GM04504 (cell line): ENCODE measurements at regions not wholly inside any gene's neighbourhood (a gene's known extent, or its start where the extent isn't known, plus 50 kb on each side); places are given as distances from the start of the nearest gene placed in this dataset.

Source experiments
- DNase-seq: peaks from one replicate; pipeline ENCODE4 v3.0.0-alpha.2; 2012; ENCODE audit warnings: low read depth

DNA sequence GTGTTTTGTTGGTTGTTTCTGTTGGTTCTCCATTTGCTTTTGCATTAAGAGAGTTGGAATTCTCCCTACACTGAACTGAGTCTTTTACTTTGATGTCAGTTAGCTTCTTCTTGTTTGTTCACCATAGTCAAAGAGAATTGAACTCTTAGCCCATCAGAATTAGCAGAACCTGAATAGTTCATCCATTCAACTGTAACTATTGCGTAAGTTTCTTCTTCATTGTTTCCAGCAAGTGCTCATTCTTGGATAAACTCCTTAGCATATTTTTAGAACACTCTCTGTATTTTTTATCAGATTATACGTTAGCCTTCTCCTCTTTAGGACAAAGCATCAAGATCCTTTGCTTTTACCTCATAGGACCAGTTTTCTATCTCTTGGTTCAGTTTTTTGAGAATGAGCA is 128.4 kb upstream of the RAB11FIP2 start:
- no peak for DNase-seq

DNA sequence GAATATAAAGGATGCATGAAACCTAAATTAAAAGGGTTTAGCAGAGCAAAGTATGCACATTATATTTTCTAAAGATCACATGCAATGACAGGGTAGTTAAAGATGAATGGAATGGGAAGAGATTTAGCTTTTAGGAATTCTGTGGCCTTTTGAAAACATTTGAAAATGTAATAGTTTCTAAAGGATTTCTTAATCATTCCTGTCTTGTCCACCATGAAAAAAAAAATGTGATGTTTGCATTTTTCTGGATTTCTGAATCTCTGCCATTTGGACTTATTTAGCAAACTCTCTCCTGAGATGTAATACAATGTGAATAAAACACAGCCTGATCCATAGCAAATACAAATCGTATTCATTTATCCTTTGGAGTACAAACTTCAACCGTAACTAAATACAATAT is 126.6 kb upstream of the RAB11FIP2 start:
- peak; percentile 25 for DNase-seq

DNA sequence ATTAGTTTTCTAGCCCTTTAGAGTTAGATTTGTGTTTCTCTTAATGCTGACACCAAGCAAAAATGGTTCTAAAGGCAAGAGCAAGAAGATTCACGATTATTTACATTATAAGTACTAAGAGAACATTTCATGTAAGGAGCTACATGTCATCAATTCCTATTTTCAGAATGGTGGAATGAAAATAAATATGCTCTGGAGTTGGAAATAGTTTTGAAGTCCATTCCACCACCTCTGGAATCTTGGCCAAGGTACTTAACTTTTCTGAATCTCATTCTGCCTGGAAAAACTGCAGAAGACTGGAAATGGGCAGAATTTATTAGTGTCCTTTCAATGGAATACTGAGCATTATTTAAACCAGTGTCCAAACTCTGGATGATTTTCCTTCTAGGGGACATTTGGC is 125.1 kb upstream of the RAB11FIP2 start:
- no peak for DNase-seq

DNA sequence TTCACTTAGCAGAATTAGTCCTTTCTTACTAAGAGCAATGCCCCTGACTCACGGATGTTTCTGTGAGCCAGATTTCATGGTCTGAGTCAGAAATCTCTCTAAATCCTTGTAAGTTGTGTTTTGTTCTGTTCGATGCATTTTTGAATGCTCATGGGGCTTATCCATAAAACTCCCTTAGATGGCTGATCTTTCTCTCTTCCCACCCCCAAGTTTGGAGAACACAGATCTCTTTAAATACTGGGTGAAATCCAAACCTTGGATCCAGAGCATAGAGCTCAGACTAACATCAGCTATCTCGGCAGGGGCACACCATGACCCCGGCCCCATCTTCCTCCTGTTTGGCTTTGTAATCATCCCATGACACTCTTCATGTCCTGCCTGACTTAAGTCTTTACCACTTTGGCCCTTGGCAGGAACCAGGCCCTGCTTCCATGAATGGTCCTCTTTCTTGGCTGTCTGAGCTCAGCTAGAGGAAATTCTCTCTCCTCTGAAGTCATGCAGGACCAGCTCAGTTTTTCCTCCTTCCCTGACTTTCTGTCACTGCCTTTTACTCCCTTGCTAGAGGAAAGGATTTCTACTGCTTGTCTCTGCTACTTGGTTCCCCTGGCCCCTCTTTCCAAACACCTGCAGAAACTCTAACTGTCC is 120.4 kb upstream of the RAB11FIP2 start:
- DNase-seq: peak; percentile 58

DNA sequence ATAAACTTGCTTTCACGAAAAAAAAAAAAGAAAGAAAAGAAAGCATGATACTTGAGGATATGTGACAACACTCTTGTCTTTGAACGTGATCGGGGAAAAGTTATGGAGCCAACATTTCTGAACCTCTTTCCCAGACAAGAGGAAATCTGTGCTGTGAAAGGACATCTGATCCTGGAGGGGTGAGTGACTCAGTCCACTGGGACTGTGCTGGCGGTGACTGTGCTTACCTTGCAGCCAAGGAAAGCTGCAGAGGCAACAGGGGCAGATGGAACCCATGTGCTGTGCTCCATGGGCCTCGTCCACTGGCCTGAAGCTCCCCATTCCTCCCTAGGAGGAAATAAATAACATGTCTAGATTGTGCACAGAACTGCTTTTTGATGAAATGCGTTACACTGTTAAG is 116.5 kb upstream of the RAB11FIP2 start:
- DNase-seq: peak; percentile 54

DNA sequence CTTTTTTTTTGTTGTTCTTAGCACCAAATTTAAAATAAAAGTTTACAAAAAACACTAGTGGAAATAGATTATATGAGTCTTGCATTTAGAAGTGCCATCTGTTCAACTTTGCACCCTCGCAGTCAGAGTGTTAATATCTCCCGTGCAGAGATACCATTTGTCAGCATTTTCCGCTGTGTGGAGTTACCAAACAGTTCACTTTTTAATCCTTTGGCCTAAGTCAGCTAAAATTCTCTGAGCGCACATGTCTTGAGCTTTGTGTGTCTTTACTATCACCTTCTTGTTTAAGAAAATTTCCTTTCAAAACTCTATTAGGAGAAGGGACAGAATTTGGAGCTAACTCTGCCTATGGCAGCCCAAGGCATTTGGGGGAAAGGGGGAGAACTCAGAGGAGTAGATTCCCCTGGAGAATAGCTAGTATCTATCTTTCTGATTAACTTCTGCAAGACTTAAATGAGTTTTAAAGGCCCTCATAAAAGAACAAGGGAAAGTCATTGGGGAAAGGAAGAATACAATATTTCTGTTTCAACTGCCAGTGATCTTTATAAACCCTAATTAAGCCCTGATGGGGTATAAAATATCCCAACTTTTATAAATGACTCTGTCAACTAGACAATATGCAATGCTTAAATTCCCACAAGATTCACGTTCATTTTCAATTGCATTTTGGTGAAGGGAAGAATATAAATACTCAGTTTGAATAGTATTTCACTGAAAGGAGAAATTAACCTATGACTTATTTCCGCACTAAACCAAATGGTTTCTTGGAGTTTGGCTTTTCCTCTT is 114.9 kb upstream of the RAB11FIP2 start:
- no peak for DNase-seq

DNA sequence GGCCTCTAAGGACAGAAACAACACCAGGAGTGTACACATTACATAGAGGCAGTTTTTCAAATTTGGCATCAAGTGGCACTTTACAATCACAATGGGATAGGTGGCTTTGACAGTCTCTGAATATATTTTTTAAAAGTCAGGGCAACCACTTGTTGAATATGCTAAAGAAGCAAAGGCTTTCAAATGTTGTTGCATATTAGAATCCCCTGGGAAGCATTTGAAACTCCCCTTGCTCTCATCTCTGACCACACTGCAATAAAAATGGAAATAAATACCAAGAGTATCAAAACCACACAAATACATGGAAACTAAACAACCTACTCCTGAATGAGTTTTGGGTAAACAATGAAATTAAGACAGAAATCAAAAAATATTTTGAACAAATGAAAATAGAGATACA is 106.5 kb upstream of the RAB11FIP2 start:
- DNase-seq: no peak

DNA sequence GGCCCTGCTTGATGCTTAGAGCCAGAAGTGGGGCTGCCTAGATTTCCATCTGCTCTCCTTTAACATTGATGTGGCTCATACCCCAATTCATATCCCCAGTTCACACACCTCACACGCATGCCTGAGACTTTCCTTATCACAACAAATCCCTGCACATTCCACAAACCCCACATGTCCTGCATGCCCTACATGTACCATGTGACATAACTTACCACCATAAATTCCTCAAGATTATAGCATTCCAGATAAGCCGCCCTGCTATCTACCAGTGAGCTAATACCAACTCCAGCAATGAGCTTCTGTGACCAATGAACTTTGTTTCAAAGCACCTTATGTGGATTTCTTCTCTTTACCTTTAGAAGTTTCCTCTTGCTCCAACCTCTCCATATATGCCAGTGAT is 104.7 kb upstream of the RAB11FIP2 start:
- DNase-seq: no peak

DNA sequence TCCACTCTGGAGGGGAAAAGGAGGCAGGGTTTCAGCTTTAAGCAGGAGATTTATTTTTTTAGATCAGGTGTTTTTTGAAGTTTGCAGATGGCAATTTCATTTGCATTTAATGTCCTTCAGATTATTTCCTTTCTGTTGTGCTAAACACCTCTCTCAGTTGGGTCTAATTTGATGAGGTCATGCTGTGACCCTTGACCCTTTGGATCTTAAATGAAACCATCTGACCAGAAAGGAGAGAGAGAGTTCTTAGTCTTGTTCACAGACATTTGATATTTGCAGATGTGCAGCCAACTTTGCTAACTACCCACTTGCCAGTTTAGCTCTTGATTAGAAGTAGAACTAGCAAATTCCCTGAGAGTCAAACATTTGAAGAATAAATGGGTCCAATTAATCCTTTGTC is 101.5 kb upstream of the RAB11FIP2 start:
- DNase-seq: no peak

DNA sequence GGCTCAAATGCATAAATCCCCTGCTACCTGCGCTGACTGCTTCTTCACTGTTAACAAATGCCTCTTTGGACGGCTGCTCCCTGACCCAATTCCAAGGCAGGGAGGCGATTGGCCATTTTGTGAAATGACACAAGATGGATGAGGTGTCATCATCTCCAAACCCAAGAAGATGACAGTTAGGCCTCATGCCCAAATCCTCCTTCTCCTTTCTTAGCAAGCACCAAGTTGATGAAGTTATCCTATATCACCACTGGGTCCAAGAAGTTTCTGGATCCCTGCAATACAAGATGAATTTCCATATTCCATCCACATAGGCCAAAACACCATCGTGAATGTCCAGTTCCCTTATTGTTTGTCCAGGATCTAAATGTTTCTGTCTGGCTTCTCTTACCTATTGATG is 98.5 kb upstream of the RAB11FIP2 start:
- no peak for DNase-seq

DNA sequence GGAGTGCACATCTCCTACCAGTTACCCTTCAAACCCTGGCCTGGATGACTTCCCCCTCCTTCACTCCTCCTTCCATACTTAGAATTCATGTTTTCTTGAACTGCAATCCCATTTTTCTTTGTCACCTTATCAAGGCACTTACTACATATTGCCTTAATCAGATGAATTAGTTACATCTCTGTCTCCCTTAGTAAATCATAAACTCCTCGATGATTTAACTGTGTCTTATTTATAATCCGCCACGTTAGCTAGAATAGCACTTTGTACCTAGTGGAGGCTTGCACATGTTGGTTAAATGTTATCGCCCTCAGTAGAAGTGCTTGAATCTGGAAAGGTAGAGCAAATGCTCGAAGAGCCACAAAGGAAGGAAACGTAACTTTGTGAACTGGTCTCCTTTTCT is 94.7 kb upstream of the RAB11FIP2 start:
- DNase-seq: no peak

DNA sequence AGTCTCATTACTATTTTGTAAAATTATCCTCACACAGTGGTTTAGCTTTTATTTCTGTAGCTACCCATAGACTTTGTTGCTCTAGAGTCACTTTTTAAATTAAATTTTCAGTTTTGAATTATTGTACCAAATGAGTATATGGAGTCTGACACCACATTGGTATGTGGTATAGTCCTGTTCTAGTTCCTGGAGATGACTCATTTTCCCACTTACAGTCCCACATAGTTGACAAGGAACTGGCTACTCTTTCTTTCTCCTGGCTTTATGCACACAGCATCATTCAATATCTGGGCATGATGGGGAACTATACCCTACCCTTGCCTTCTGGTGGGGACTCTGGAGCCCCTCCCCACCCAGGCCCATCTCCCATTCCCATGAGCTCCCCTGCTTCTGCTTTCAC is 92.6 kb upstream of the RAB11FIP2 start:
- peak; percentile 14 for DNase-seq

DNA sequence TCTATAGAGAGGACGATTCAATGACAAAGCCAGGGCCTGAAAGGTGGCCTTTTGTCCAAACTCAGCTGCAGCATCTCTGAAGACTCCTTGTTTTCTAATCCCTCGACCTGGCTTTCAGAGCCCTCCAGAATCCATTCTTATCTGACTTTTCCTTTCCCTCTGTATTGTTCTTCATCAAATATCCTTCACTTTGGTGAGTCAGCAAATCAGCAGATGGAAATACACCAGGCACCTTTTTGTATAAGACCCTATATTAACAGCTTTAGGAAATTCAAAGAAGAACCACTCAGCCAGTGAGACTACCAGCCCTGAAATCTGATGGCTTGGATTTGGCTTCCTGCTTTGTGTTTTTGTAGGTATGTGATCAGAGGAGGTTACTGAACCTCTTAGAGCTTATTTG is 81.9 kb upstream of the RAB11FIP2 start:
- DNase-seq: no peak

DNA sequence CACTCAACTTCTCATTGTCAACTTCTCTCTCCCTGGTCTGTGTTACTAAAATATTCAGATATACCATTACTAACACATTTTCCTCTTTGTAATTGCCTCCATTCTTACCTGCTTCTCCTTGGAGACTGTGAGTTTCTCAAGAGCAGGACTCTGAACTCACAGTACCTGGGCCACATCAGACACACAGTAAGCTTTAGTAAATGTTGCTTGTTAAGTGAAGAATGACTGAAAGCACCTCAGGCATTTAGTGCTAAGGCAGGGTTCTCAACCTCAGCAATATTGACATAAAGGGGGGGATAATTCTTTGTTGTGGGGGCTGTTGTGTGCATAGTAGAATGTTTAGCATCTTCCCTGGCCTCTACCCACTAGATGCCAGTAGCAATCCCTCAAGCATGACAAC is 72.0 kb upstream of the RAB11FIP2 start:
- DNase-seq: no peak

DNA sequence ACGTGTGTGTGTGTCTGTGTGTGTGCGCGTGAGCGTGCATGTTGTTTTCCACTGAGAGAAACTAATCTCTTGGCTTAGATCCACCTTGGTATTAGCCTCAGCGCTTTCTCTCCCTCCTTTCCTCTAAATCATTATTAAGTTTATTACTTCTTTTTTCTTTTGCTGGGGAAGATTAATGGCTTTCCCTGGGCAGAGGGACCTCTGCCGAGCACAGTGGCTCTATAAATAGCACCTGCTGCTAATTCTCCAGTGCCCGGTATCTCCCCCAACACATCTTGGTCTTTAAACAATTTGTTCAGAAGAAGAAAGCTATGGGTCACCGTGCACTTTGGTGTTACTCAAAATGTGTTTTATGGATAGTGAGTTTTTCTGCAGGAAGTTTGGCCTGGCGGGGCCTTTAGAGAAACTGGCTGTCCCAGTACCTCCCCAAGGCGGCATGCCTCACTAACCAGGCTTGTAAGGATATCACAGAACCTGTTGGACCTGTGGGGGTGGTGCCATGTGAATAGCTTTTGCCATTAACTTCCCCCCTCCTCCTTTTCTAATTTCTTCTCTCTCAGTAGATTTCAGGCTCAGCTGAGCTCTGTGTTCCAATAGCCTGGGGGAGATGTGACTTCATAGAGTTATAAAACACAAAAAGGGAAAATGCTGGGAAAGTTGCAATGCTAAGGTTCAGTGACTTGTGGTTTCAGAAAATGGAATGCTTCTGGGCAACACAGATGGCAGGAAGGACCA is 70.1 kb upstream of the RAB11FIP2 start:
- no peak for DNase-seq

DNA sequence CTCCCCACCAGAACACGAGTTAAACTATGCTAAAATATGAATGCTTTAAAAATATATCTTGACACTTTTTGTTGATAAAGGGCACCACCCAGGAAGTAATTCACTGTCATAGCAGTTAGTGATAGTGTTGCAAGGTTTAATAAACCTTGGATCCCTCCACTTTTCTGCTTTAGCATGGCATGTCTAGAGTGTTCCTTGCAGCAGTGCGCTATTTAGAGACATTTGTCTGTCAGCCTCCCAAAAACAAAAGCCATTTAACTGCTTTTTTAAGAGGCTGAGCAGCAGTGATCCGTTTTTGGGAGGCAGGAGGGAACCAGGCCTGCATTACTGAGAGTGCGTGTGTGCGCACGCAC is 69.6 kb upstream of the RAB11FIP2 start:
- DNase-seq: no peak

DNA sequence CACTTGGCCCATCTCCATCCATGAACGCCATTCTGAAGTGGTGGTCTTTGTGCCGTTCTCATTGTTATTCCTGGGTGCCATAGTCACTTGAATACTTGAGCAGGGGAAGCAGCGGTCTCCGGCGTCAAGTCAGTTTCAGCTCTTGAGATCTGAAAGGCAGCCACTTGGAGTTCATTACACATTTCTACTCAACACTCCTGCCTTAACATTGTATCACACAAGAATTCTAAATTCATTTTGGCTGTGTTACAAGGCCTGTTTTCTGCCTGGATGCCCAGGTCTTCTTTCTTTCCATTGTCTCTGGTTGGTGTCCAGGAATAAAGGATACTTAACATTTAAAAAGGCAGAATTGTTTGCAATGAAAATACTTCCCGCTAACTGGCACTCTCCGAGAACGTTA is 69.0 kb upstream of the RAB11FIP2 start:
- no peak for DNase-seq

DNA sequence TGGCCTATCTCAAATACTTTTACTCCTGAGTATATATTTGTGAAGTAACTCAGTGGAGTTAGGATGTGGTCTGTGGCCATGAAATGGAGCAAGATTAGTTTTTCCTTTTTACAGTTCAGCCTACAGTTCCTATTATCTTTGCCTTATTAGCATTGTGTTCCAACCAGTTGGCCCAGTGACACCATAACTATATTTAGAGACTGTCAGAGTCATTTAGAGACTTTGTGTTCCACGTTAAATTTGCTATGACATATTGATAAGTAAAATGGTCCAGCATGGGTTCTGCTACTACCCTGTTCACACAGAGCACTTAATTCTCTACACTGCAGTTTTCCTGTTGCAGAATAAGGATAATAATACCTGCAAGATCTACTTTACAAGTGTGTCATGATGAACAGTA is 68.3 kb upstream of the RAB11FIP2 start:
- no peak for DNase-seq

DNA sequence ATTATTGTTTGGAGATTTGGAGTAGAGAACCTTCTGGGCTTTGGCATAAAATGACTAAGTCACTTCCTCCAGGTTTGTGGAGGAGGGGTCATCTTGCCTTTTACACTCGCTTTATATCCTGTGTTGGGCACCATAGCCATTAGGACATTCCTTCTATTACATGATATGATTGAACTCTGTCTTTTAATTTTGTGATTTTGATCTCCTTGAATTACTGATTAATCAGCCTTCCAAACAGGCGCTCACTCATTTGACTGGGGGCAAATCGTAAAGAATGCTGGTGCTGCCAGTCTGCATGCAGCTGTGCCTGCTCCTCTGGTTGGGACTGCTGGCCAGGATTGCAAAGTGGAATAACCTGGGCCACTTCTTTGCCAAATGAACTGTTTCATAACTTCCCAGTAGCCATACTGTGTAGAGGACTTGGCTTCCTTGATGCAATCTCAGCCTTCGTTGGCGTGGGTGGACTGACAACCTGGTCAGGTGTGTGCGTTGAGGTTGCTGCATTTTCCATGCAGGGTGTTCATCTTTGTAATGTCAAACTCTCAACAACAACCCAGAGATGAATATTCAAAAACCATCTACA is 65.9 kb upstream of the RAB11FIP2 start:
- no peak for DNase-seq

DNA sequence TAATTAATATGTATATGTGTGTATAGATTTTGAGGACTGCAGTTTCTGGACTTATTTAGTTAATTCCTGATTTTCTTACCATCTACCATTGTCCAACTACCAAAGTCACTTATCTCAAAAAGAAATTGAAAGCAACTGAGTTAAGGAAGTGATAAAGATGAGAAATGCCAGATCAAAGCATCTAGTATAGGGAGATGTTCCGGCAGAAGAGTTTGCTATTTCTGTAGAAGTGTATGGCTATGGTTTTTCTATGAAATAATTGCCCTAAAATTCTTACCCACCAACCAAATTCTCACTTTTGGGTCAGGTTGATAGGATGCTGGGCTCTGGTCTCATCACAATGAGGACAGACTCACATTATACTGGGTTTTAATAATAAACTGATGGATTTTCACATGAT is 64.0 kb upstream of the RAB11FIP2 start:
- no peak for DNase-seq

DNA sequence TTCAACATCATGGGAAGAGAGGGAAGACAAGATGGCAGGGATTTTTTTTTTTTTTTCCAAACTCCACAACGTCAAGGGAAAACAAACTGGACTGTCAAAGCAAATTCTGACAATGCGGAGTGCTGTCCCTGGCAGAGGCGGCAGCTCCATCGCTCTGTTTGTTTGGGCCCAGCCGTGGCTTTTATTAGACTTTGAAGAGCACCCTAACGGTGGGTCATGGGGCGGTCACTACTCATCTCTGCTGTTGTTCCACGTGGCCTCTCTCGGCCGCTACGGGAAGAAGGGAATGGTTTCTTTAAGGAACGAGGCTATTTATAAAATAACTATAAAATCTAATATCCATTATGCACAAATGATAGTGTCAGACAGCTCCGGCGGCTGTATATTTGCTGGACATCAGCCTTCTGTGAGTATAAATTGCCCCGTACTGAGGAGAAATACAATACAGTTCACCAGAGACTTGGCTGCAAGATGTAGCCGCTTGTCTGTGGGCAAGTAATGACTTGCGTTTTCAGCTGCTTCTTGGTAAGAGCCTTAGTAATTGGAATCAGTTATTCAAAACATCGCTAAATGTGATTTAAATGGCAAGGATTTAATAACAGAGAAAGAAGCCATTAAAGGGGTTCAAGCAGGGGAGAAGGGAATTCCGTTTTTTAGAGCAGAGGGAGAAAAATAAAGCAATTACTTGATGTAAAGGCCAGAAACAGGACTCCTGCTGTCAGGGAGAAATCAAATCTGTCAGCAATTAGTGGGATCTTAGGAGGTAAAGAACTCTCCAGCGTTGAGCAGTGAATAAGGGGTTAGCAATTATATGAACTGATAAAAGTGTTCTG is 61.7 kb upstream of the RAB11FIP2 start:
- no peak for DNase-seq

DNA sequence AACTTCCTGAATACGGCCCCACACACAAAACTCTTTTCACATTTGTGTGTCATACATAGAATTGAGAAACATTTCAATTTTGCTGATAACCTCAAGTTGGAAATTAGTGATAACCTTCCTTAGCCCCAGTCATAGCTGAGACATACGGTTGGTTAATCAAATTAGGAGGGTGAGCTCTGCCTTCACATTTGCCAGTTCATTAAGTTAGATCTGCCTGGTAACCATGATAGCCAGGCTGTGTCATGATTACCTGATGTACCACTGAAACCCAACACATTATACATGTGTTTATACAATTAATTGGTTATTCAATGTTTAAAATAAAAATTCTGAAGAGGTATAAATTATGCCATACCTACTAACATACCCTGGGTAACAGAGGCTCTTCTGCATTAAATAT is 60.8 kb upstream of the RAB11FIP2 start:
- no peak for DNase-seq
